Smooth muscle cell (in vitro differentiated cells): ENCODE measurements at regions not wholly inside any gene's neighbourhood (a gene's known extent, or its start where the extent isn't known, plus 50 kb on each side); places are given as distances from the start of the nearest gene placed in this dataset.

Source experiments
- DNase-seq: peaks from one replicate; lab custom pipeline; 2025; ENCODE audit not compliant: unreplicated experiment; lab: John Stamatoyannopoulos, UW
- H2AFZ ChIP-seq: fragments of 200-600 bp; sonication (generic); 2 replicates; pipeline ENCODE4 v1.6.0; 2016; ENCODE audit warnings: antibody characterized with exemption, low read depth, mild to moderate bottlenecking
- H3F3A ChIP-seq: fragments of 200-600 bp; sonication (generic); 2 replicates; pipeline ENCODE4 v1.6.0; 2017; ENCODE audit warnings: antibody characterized with exemption, low read depth
- H3K27ac ChIP-seq: fragments of 200-600 bp; sonication (generic); 2 replicates; pipeline ENCODE4 v1.5.1; 2016; ENCODE audit warnings: low read depth, mild to moderate bottlenecking
- H3K27me3 ChIP-seq: fragments of 200-600 bp; sonication (generic); 2 replicates; pipeline ENCODE4 v1.6.1; 2016; ENCODE audit warnings: low read depth, mild to moderate bottlenecking
- H3K36me3 ChIP-seq: fragments of 200-600 bp; sonication (generic); 2 replicates; pipeline ENCODE4 v1.5.1; 2016; ENCODE audit warnings: low read depth
- H3K4me1 ChIP-seq: fragments of 200-600 bp; sonication (generic); 2 replicates; pipeline ENCODE4 v1.5.1; 2016; ENCODE audit warnings: low read depth
- H3K4me2 ChIP-seq: fragments of 200-600 bp; sonication (generic); 2 replicates; pipeline ENCODE4 v1.6.0; 2016; ENCODE audit warnings: mild to moderate bottlenecking
- H3K4me3 ChIP-seq: fragments of 200-600 bp; sonication (generic); 2 replicates; pipeline ENCODE4 v1.5.1; 2016; ENCODE audit warnings: mild to moderate bottlenecking
- H3K79me2 ChIP-seq: fragments of 200-600 bp; sonication (generic); 2 replicates; pipeline ENCODE4 v1.6.0; 2016; ENCODE audit warnings: low read depth, mild to moderate bottlenecking
- H3K9ac ChIP-seq: fragments of 200-600 bp; sonication (generic); 2 replicates; pipeline ENCODE4 v1.6.0; 2016; ENCODE audit warnings: low read depth
- H3K9me3 ChIP-seq: fragments of 200-600 bp; sonication (generic); replicated peaks from 2 replicates; pipeline ENCODE4 v1.5.1; 2016; ENCODE audit warnings: low read depth
- H4K20me1 ChIP-seq: fragments of 200-600 bp; sonication (generic); 2 replicates; pipeline ENCODE4 v1.6.0; 2016; ENCODE audit warnings: low read depth
- WGBS: methylation state at CpG from one replicate; pipeline ENCODE4 v1.1.7; 2016; ENCODE audit warnings: low lambda C conversion rate; 5-methylcytosine and 5-hydroxymethylcytosine counted together
- TF ChIP-seq, protein P1 (sequence below): fragments of 200-600 bp; sonication (generic); IDR thresholded peaks from 2 replicates; pipeline ENCODE4 v1.5.1; 2017; ENCODE audit warnings: borderline replicate concordance, mild to moderate bottlenecking, antibody characterized with exemption; ENCODE audit not compliant: insufficient read depth, poor library complexity, severe bottlenecking

DNA sequence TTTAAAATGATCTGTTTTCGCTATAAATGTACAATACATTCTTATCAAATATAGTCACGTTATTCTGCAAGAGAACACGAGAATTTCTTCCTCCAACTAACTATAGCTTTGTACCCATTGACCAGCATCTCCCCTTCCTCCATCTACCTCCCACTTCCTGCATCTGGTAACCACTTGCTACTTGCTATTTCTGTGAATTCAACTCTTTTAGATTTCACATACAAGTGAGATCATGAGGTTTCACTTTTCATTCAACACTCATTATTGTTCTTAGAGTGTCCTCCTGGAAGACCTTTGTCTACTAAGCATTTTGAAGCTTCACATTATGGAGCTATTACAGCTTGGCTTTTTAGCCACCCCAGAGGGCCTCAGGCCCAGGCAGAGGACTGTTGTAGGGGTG lies 741.3 kb upstream of the FZD8 start:
- Histone ChIP-seq H3K4me1 (no peaks in the 10 kb centered on the region), H3K79me2 (no peaks in the 10 kb centered on the region), H4K20me1 (no peaks in the 10 kb centered on the region), H3K4me2 (no peak overlapping the region), H3K4me3 (no peak overlapping the region), H2AFZ (no peak overlapping the region), H3K36me3 (no peaks in the 10 kb centered on the region), H3K27me3 (no peaks in the 10 kb centered on the region), H3K9ac (no peak overlapping the region), H3K27ac (no peak overlapping the region), H3K9me3 (no peaks in the 10 kb centered on the region), H3F3A (no peaks in the 10 kb centered on the region)
- WGBS = 97% methylated on average over 3 of the region's 3 CpGs
- DNase-seq = no peak
- TF ChIP-seq, protein P1, sequence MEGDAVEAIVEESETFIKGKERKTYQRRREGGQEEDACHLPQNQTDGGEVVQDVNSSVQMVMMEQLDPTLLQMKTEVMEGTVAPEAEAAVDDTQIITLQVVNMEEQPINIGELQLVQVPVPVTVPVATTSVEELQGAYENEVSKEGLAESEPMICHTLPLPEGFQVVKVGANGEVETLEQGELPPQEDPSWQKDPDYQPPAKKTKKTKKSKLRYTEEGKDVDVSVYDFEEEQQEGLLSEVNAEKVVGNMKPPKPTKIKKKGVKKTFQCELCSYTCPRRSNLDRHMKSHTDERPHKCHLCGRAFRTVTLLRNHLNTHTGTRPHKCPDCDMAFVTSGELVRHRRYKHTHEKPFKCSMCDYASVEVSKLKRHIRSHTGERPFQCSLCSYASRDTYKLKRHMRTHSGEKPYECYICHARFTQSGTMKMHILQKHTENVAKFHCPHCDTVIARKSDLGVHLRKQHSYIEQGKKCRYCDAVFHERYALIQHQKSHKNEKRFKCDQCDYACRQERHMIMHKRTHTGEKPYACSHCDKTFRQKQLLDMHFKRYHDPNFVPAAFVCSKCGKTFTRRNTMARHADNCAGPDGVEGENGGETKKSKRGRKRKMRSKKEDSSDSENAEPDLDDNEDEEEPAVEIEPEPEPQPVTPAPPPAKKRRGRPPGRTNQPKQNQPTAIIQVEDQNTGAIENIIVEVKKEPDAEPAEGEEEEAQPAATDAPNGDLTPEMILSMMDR = no peak

GRCh38 chr10:36381748-36382147 lies 739.7 kb upstream of the FZD8 start:
- Histone ChIP-seq H3K4me2 (no peak overlapping the region), H3K27ac (no peak overlapping the region), H3K79me2 (no peaks in the 10 kb centered on the region), H3F3A (no peaks in the 10 kb centered on the region), H2AFZ (no peak overlapping the region), H3K9me3 (no peaks in the 10 kb centered on the region), H3K4me3 (no peak overlapping the region), H3K36me3 (no peaks in the 10 kb centered on the region), H3K9ac (no peak overlapping the region), H3K27me3 (no peaks in the 10 kb centered on the region), H3K4me1 (no peaks in the 10 kb centered on the region), H4K20me1 (no peaks in the 10 kb centered on the region)
- TF ChIP-seq, protein P1 = no peak
- DNase-seq = no peak
- 0% methylated on average over 1 of the region's 1 CpG for WGBS

GRCh38 chr10:36380538-36380937 lies 738.4 kb upstream of the FZD8 start:
- Histone ChIP-seq H3K9ac (no peak overlapping the region), H3K79me2 (no peaks in the 10 kb centered on the region), H3K4me2 (no peak overlapping the region), H3K9me3 (no peaks in the 10 kb centered on the region), H4K20me1 (no peaks in the 10 kb centered on the region), H3F3A (no peaks in the 10 kb centered on the region), H3K27ac (no peak overlapping the region), H3K36me3 (no peaks in the 10 kb centered on the region), H3K4me3 (no peak overlapping the region), H3K27me3 (no peaks in the 10 kb centered on the region), H3K4me1 (no peaks in the 10 kb centered on the region), H2AFZ (no peak overlapping the region)
- no peak for DNase-seq
- 98% methylated on average over 2 of the region's 2 CpGs for WGBS
- TF ChIP-seq, protein P1 = no peak

DNA sequence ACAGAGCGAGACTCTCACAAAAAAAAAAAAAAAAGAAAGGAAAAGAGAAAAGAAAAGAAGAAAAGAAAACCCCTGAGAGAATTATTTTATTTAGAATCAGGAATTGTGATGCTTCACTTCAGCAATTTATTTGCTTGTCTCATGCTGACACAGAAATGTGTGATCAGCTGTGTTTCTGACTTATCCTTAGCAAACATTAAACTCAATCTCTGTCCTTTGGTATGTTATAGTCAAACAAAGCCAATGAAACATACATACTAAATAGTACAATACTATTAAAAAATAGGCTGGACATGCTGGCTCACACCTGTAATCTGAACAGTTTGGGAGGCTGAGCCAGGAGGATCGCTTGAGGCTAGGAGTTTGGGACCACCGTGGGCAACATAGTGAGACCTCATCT lies 733.0 kb upstream of the FZD8 start:
- WGBS = 94% methylated on average over 3 of the region's 3 CpGs
- Histone ChIP-seq H3K9me3 (no peaks in the 10 kb centered on the region), H3K36me3 (no peaks in the 10 kb centered on the region), H3K4me3 (no peak overlapping the region), H4K20me1 (no peaks in the 10 kb centered on the region), H3F3A (no peaks in the 10 kb centered on the region), H3K4me1 (no peaks in the 10 kb centered on the region), H3K9ac (no peak overlapping the region), H3K79me2 (no peaks in the 10 kb centered on the region), H3K27me3 (peaks cover 13% of the 10 kb centered on the region), H3K27ac (no peak overlapping the region), H3K4me2 (no peak overlapping the region), H2AFZ (no peak overlapping the region)
- DNase-seq = no peak
- TF ChIP-seq, protein P1 = no peak
